C4-2B (cell line): ENCODE measurements at regions not wholly inside any gene's neighbourhood (a gene's known extent, or its start where the extent isn't known, plus 50 kb on each side); places are given as distances from the start of the nearest gene placed in this dataset.

ENCODE experiments used
- CTCF ChIP-seq: fragments of 450-650 bp; conservative IDR thresholded peaks from 2 replicates; pipeline ENCODE4 v1.5.1; 2017; ENCODE audit warnings: mild to moderate bottlenecking
- ZFX ChIP-seq: fragments of 450-650 bp; IDR thresholded peaks from 2 replicates; pipeline ENCODE4 v1.6.1; 2017

- TF ChIP-seq CTCF (no peak), ZFX (no peak)
Measured at GRCh38 chr3:78221796-78222195, 1181.9 kb downstream of the ROBO2 start.
